ENCODE measurements at regions not wholly inside any gene's neighbourhood (a gene's known extent, or its start where the extent isn't known, plus 50 kb on each side); places are given as distances from the start of the nearest gene placed in this dataset.

DNA sequence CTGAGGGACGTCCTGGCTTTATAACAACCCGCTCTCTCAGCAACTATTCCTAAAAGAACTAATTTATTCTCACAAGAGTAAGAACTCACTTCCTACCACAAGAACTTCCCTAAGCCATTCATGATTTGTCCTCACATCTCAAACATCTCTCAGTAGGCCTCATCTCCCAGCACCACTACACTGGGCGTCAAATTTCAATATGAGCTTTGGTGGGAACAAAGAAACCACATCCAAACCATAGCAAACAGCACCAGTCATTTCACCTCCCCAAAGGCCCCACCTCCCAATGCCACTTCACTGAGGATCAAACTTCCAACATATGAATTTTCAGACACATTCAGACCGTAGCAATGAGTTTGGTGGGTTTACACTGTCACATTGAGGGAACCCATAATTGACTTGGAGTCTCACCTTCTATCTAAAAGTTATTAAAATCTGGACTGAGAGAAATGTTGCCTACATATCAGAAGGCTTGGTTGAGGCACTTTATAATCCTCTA, 116.4 kb upstream of the AGBL1 start:
- H3K4me3 Mint-ChIP-seq (ENCODE audit: unreplicated experiment), result no peak overlapping the region
- TF ChIP-seq, protein P1, sequence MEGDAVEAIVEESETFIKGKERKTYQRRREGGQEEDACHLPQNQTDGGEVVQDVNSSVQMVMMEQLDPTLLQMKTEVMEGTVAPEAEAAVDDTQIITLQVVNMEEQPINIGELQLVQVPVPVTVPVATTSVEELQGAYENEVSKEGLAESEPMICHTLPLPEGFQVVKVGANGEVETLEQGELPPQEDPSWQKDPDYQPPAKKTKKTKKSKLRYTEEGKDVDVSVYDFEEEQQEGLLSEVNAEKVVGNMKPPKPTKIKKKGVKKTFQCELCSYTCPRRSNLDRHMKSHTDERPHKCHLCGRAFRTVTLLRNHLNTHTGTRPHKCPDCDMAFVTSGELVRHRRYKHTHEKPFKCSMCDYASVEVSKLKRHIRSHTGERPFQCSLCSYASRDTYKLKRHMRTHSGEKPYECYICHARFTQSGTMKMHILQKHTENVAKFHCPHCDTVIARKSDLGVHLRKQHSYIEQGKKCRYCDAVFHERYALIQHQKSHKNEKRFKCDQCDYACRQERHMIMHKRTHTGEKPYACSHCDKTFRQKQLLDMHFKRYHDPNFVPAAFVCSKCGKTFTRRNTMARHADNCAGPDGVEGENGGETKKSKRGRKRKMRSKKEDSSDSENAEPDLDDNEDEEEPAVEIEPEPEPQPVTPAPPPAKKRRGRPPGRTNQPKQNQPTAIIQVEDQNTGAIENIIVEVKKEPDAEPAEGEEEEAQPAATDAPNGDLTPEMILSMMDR (IDR thresholded peaks at IDR 0.05), result no peak
- no peaks in the 10 kb centered on the region for H3K9me3 Mint-ChIP-seq (ENCODE audit: unreplicated experiment)
- no peak overlapping the region for H3K27ac Mint-ChIP-seq (ENCODE audit: unreplicated experiment)
- H3K27me3 Mint-ChIP-seq (ENCODE audit: unreplicated experiment), result no peaks in the 10 kb centered on the region
- no peaks in the 10 kb centered on the region for H3K4me1 Mint-ChIP-seq (ENCODE audit: unreplicated experiment)
- no peak for DNase-seq (ENCODE audit: extremely low spot score, unreplicated experiment)
- H3K36me3 Mint-ChIP-seq (ENCODE audit: unreplicated experiment), result no peaks in the 10 kb centered on the region

DNA sequence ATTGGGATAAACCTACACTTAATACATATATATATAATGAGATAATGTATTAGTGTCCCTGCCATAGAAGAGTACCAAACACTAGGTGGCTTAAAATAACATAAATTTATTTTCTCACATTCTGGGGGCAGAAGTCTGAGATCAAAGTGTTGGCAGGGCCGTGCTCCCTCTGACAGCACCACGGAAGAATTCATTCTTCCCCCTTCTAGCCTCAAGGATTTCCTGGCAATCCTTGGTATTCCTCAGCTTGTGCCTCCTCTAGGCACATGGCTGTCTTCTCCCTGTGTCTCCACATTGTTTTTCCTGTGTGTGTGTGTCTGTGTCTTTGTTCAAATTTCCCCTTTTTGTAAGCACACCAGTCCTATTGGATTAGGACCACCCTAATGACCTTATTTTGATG, 115.2 kb upstream of the AGBL1 start:
- no peaks in the 10 kb centered on the region for H3K9me3 Mint-ChIP-seq (ENCODE audit: unreplicated experiment)
- no peak overlapping the region for H3K27ac Mint-ChIP-seq (ENCODE audit: unreplicated experiment)
- H3K4me3 Mint-ChIP-seq (ENCODE audit: unreplicated experiment), result no peak overlapping the region
- H3K4me1 Mint-ChIP-seq (ENCODE audit: unreplicated experiment), result no peaks in the 10 kb centered on the region
- TF ChIP-seq, protein P1 (IDR thresholded peaks at IDR 0.05), result no peak
- no peaks in the 10 kb centered on the region for H3K36me3 Mint-ChIP-seq (ENCODE audit: unreplicated experiment)
- no peaks in the 10 kb centered on the region for H3K27me3 Mint-ChIP-seq (ENCODE audit: unreplicated experiment)
- no peak for DNase-seq (ENCODE audit: extremely low spot score, unreplicated experiment)

DNA sequence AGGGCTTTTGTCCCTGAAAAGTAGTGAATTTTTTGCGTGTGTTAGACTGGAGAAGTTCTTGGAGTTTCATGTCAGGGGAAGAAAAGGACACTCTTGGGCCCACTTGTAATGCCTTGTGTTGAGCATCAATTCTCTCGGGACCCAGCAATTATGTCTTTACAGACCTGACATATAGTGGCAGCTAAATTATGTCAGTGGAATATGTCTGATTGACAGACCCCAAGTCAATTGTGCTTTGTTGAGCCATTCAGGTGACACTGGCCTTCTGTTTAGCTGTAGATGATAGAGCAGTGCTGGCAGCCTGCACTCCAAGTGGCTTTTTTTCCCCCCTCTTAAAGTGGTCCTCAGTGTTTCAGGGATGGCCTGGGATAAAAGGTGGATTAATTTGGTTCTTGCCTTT, 112.1 kb upstream of the AGBL1 start:
- Mint-ChIP-seq H3K27ac (ENCODE audit: unreplicated experiment) (no peak overlapping the region), H3K9me3 (ENCODE audit: unreplicated experiment) (no peaks in the 10 kb centered on the region), H3K4me3 (ENCODE audit: unreplicated experiment) (no peak overlapping the region), H3K27me3 (ENCODE audit: unreplicated experiment) (no peaks in the 10 kb centered on the region), H3K36me3 (ENCODE audit: unreplicated experiment) (no peaks in the 10 kb centered on the region), H3K4me1 (ENCODE audit: unreplicated experiment) (no peaks in the 10 kb centered on the region)
- DNase-seq (ENCODE audit: extremely low spot score, unreplicated experiment), result no peak
- TF ChIP-seq, protein P1 (IDR thresholded peaks at IDR 0.05), result no peak

DNA sequence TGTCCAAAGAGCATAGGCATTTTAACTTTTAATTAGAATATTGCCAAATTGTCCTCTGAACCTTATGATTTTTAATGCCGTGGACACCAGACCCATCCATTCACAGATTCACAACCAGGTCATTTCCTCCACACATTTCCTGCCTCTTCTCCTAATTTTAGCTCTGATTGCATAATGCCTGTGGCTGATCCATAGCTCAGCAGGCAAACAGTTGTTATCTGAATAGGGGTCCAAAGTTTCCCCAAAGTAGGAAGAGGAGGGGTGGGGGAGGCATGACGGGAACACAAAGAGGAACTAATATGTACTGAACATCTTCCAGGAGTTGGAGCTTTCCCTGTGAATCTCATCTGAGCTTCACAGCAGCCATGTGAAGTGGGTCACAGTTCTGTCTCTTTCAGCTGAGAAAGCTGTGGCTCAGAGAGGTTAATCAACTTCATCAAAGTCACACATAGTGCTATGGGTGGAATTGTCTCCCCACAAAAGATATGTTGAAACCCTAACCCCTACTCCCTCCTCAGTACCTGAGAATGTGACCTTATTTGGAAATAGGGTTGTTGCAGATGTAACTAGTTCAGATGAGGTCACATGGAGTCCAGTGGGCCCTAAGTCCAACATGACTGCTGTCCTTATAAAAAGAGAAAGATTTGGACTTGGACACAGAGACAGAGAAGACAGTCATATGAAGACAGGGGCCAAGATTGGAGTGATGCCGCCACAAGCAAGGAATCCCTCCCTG, 106.7 kb upstream of the AGBL1 start:
- no peak overlapping the region for H3K4me3 Mint-ChIP-seq (ENCODE audit: unreplicated experiment)
- DNase-seq (ENCODE audit: extremely low spot score, unreplicated experiment), result no peak
- peaks cover 10% of the 10 kb centered on the region for H3K9me3 Mint-ChIP-seq (ENCODE audit: unreplicated experiment)

More for the DNA sequence above, 106.7 kb upstream of the AGBL1 start:
- TF ChIP-seq, protein P1 (IDR thresholded peaks at IDR 0.05), result no peak
- Mint-ChIP-seq H3K36me3 (ENCODE audit: unreplicated experiment) (no peaks in the 10 kb centered on the region), H3K27me3 (ENCODE audit: unreplicated experiment) (no peaks in the 10 kb centered on the region), H3K27ac (ENCODE audit: unreplicated experiment) (no peak overlapping the region), H3K4me1 (ENCODE audit: unreplicated experiment) (no peaks in the 10 kb centered on the region)

All from osteocyte (in vitro differentiated cells).